OCI-LY1 (cell line): ENCODE measurements at regions not wholly inside any gene's neighbourhood (a gene's known extent, or its start where the extent isn't known, plus 50 kb on each side); places are given as distances from the start of the nearest gene placed in this dataset.

Experiments used
- H2AFZ ChIP-seq: fragments of 200-600 bp; sonication (generic), shearing (Covaris generic); 2 replicates; pipeline ENCODE4 v1.6.0; 2014; ENCODE audit warnings: antibody characterized with exemption, mild to moderate bottlenecking, low read length
- H3F3A ChIP-seq: fragments of 200-600 bp; sonication (generic), shearing (Covaris generic); 2 replicates; pipeline ENCODE4 v1.6.0; 2014; ENCODE audit warnings: mild to moderate bottlenecking, antibody characterized with exemption, low read length, moderate library complexity; ENCODE audit not compliant: insufficient read depth
- H3K27ac ChIP-seq: fragments of 200-600 bp; sonication (generic); 2 replicates; pipeline ENCODE4 v1.5.1; 2014; ENCODE audit warnings: low read length, mixed run types, mild to moderate bottlenecking, low read depth; ENCODE audit not compliant: poor library complexity, severe bottlenecking
- H3K27me3 ChIP-seq: fragments of 200-600 bp; sonication (generic); 2 replicates; pipeline ENCODE4 v1.6.0; 2014; ENCODE audit warnings: antibody characterized with exemption, mild to moderate bottlenecking, low read length, moderate library complexity; ENCODE audit not compliant: insufficient read depth
- H3K36me3 ChIP-seq: fragments of 200-600 bp; sonication (generic); 2 replicates; pipeline ENCODE4 v1.6.1; 2014; ENCODE audit warnings: mild to moderate bottlenecking, antibody characterized with exemption, low read length, moderate library complexity, mixed read lengths; ENCODE audit not compliant: insufficient read depth
- H3K4me1 ChIP-seq: fragments of 200-600 bp; sonication (generic); 2 replicates; pipeline ENCODE4 v1.5.1; 2014; ENCODE audit warnings: mild to moderate bottlenecking, low read length, moderate library complexity; ENCODE audit not compliant: insufficient read depth, severe bottlenecking
- H3K4me2 ChIP-seq: fragments of 200-600 bp; sonication (generic), shearing (Covaris generic); 2 replicates; pipeline ENCODE4 v1.6.1; 2014; ENCODE audit warnings: low read length
- H3K4me3 ChIP-seq: fragments of 200-600 bp; sonication (generic); 2 replicates; pipeline ENCODE4 v1.5.1; 2014; ENCODE audit warnings: low read length, low read depth, mild to moderate bottlenecking, mixed read lengths; ENCODE audit not compliant: poor library complexity, severe bottlenecking
- H3K79me2 ChIP-seq: fragments of 200-600 bp; shearing (Covaris generic); 2 replicates; pipeline ENCODE4 v1.6.1; 2016; ENCODE audit warnings: mixed run types, low read length, mixed read lengths; ENCODE audit not compliant: insufficient read depth
- H3K9ac ChIP-seq: fragments of 200-600 bp; sonication (generic), shearing (Covaris generic); 2 replicates; pipeline ENCODE4 v1.6.1; 2014; ENCODE audit warnings: mild to moderate bottlenecking, low read length, mixed read lengths
- H3K9me2 ChIP-seq: fragments of 200-600 bp; sonication (generic), shearing (Covaris generic); 2 replicates; pipeline ENCODE4 v1.6.1; 2014; ENCODE audit warnings: low read depth, mild to moderate bottlenecking, low read length, mixed read lengths
- H3K9me3 ChIP-seq: fragments of 200-600 bp; shearing (Covaris generic); 2 replicates; pipeline ENCODE4 v1.6.1; 2014; ENCODE audit warnings: low read length, mixed read lengths
- H4K20me1 ChIP-seq: fragments of 200-600 bp; sonication (generic), shearing (Covaris generic); 2 replicates; pipeline ENCODE4 v1.6.0; 2016; ENCODE audit warnings: mild to moderate bottlenecking, low read length; ENCODE audit not compliant: insufficient read depth
- CTCF ChIP-seq: fragments of 200-600 bp; sonication (generic), shearing (Covaris generic); IDR thresholded peaks from 2 replicates; pipeline ENCODE4 v1.5.1; 2017; ENCODE audit warnings: mild to moderate bottlenecking, antibody characterized with exemption, low read length, moderate library complexity, mixed read lengths
- EZH2 ChIP-seq: fragments of 200-600 bp; sonication (generic), shearing (Covaris generic); IDR thresholded peaks from 2 replicates; pipeline ENCODE4 v1.8.0; 2017; ENCODE audit warnings: borderline replicate concordance, mixed run types, mild to moderate bottlenecking, antibody characterized with exemption, low read length, moderate library complexity, mixed read lengths

GRCh38 chr15:23806980-23807379 lies 119.9 kb upstream of the NDN start:
- Histone ChIP-seq H3K9me2 (no peaks in the 10 kb centered on the region), H3K4me3 (no peak overlapping the region), H4K20me1 (no peaks in the 10 kb centered on the region), H3K9ac (no peak overlapping the region), H3K4me2 (no peak overlapping the region), H3K36me3 (no peaks in the 10 kb centered on the region), H2AFZ (no peak overlapping the region), H3K9me3 (no peaks in the 10 kb centered on the region), H3K27ac (no peak overlapping the region), H3K27me3 (no peaks in the 10 kb centered on the region), H3K4me1 (no peaks in the 10 kb centered on the region), H3F3A (no peaks in the 10 kb centered on the region), H3K79me2 (no peaks in the 10 kb centered on the region)
- no peak for TF ChIP-seq CTCF

GRCh38 chr15:23823508-23823907 lies 136.4 kb upstream of the NDN start:
- H4K20me1 ChIP-seq, result no peaks in the 10 kb centered on the region
- no peaks in the 10 kb centered on the region for H3K9me3 ChIP-seq
- H3F3A ChIP-seq, result no peaks in the 10 kb centered on the region
- H3K4me3 ChIP-seq, result no peak overlapping the region
- H3K4me2 ChIP-seq, result no peak overlapping the region
- H2AFZ ChIP-seq, result no peak overlapping the region
- no peaks in the 10 kb centered on the region for H3K27me3 ChIP-seq
- H3K27ac ChIP-seq, result no peak overlapping the region
- no peaks in the 10 kb centered on the region for H3K36me3 ChIP-seq
- H3K79me2 ChIP-seq, result no peaks in the 10 kb centered on the region
- no peak overlapping the region for H3K9ac ChIP-seq
- H3K9me2 ChIP-seq, result no peaks in the 10 kb centered on the region
- no peaks in the 10 kb centered on the region for H3K4me1 ChIP-seq
- TF ChIP-seq CTCF (peak; percentile 52; the same call in 1 of the 2 replicates), EZH2 (no peak)

GRCh38 chr15:23828786-23829185 lies 141.7 kb upstream of the NDN start:
- Histone ChIP-seq H3K79me2 (no peaks in the 10 kb centered on the region), H3F3A (no peaks in the 10 kb centered on the region), H3K36me3 (no peaks in the 10 kb centered on the region), H3K4me2 (no peak overlapping the region), H3K27me3 (no peaks in the 10 kb centered on the region), H3K4me3 (no peak overlapping the region), H3K4me1 (no peaks in the 10 kb centered on the region), H4K20me1 (no peaks in the 10 kb centered on the region), H3K27ac (no peak overlapping the region), H2AFZ (no peak overlapping the region), H3K9me3 (no peaks in the 10 kb centered on the region), H3K9ac (no peak overlapping the region), H3K9me2 (no peaks in the 10 kb centered on the region)
- TF ChIP-seq CTCF (no peak), EZH2 (no peak)
